DOHH2 (cell line): ENCODE measurements at regions not wholly inside any gene's neighbourhood (a gene's known extent, or its start where the extent isn't known, plus 50 kb on each side); places are given as distances from the start of the nearest gene placed in this dataset.

Experiments
- H3F3A ChIP-seq: fragments of 200-600 bp; sonication (generic), shearing (Covaris generic); 2 replicates; pipeline ENCODE4 v1.6.0; 2016; ENCODE audit warnings: antibody characterized with exemption, mild to moderate bottlenecking; ENCODE audit not compliant: control insufficient read depth, insufficient read depth
- H3K27ac ChIP-seq: fragments of 200-600 bp; sonication (generic); 2 replicates; pipeline ENCODE4 v1.5.1; 2014; ENCODE audit warnings: low read depth, mild to moderate bottlenecking, low read length, moderate library complexity
- H3K27me3 ChIP-seq: fragments of 200-600 bp; sonication (generic); 2 replicates; pipeline ENCODE4 v1.6.1; 2014; ENCODE audit warnings: mild to moderate bottlenecking, low read length, mixed read lengths; ENCODE audit not compliant: control insufficient read depth
- H3K36me3 ChIP-seq: fragments of 200-600 bp; sonication (generic); 2 replicates; pipeline ENCODE4 v1.6.1; 2014; ENCODE audit warnings: mild to moderate bottlenecking, low read length, moderate library complexity, mixed read lengths; ENCODE audit not compliant: control insufficient read depth
- H3K4me1 ChIP-seq: fragments of 200-600 bp; sonication (generic); 2 replicates; pipeline ENCODE4 v1.6.1; 2014; ENCODE audit warnings: mild to moderate bottlenecking, low read length, mixed read lengths; ENCODE audit not compliant: control insufficient read depth
- H3K4me2 ChIP-seq: fragments of 200-600 bp; sonication (generic); 2 replicates; pipeline ENCODE4 v1.6.0; 2014; ENCODE audit warnings: mild to moderate bottlenecking, low read length, moderate library complexity
- H3K4me3 ChIP-seq: fragments of 200-600 bp; sonication (generic); 2 replicates; pipeline ENCODE4 v1.5.1; 2014; ENCODE audit warnings: mild to moderate bottlenecking, low read length, mixed read lengths
- H3K79me2 ChIP-seq: fragments of 200-600 bp; sonication (generic); 2 replicates; pipeline ENCODE4 v1.6.1; 2014; ENCODE audit warnings: mild to moderate bottlenecking, low read length, mixed read lengths; ENCODE audit not compliant: control insufficient read depth
- H3K9me2 ChIP-seq: fragments of 200-600 bp; sonication (generic); replicated peaks from 2 replicates; pipeline ENCODE4 v1.6.1; 2014; ENCODE audit warnings: mild to moderate bottlenecking, low read length, mixed read lengths; ENCODE audit not compliant: control insufficient read depth
- H3K9me3 ChIP-seq: fragments of 200-600 bp; sonication (generic); 2 replicates; pipeline ENCODE4 v1.6.1; 2014; ENCODE audit warnings: antibody characterized with exemption, low read length, mixed read lengths; ENCODE audit not compliant: control insufficient read depth, insufficient read depth
- H4K20me1 ChIP-seq: fragments of 200-600 bp; sonication (generic); 2 replicates; pipeline ENCODE4 v1.6.0; 2014; ENCODE audit warnings: low read depth, mild to moderate bottlenecking, antibody characterized with exemption, low read length, moderate library complexity; ENCODE audit not compliant: control insufficient read depth, insufficient read depth
- CTCF ChIP-seq: fragments of 200-600 bp; sonication (generic); IDR thresholded peaks from one replicate; pipeline ENCODE4 v1.5.1; 2014; ENCODE audit warnings: antibody characterized with exemption, mild to moderate bottlenecking, low read depth, low read length; ENCODE audit not compliant: poor library complexity, severe bottlenecking
- EZH2phosphoT487 ChIP-seq: fragments of 200-600 bp; sonication (generic); IDR thresholded peaks from 2 replicates; pipeline ENCODE4 v1.6.1; 2017; ENCODE audit warnings: borderline replicate concordance, mild to moderate bottlenecking, antibody characterized with exemption, low read length, moderate library complexity, mixed read lengths

GRCh38 chr17:70238228-70238627, 68.9 kb downstream of the KCNJ2 start:
- no peak overlapping the region for H3K4me3 ChIP-seq
- no peaks in the 10 kb centered on the region for H4K20me1 ChIP-seq
- no peaks in the 10 kb centered on the region for H3K36me3 ChIP-seq
- no peaks in the 10 kb centered on the region for H3K4me1 ChIP-seq
- no peaks in the 10 kb centered on the region for H3F3A ChIP-seq
- H3K4me2 ChIP-seq, result no peak overlapping the region
- H3K9me3 ChIP-seq, result no peaks in the 10 kb centered on the region
- H3K27me3 ChIP-seq, result no peaks in the 10 kb centered on the region
- no peaks in the 10 kb centered on the region for H3K79me2 ChIP-seq
- H3K9me2 ChIP-seq, result no peaks in the 10 kb centered on the region
- no peak overlapping the region for H3K27ac ChIP-seq
- TF ChIP-seq EZH2phosphoT487 (no peak), CTCF (no peak)

GRCh38 chr17:70238646-70239045, 69.3 kb downstream of the KCNJ2 start:
- Histone ChIP-seq H3K36me3 (no peaks in the 10 kb centered on the region), H3K9me3 (no peaks in the 10 kb centered on the region), H3K4me3 (no peak overlapping the region), H3F3A (no peaks in the 10 kb centered on the region), H3K4me1 (no peaks in the 10 kb centered on the region), H3K4me2 (no peak overlapping the region), H3K27me3 (no peaks in the 10 kb centered on the region), H4K20me1 (no peaks in the 10 kb centered on the region), H3K27ac (no peak overlapping the region), H3K9me2 (no peaks in the 10 kb centered on the region), H3K79me2 (no peaks in the 10 kb centered on the region)
- TF ChIP-seq CTCF (no peak), EZH2phosphoT487 (no peak)

GRCh38 chr17:70239391-70239826, 70.1 kb downstream of the KCNJ2 start:
- Histone ChIP-seq H3K9me3 (no peaks in the 10 kb centered on the region), H3K79me2 (no peaks in the 10 kb centered on the region)

More at GRCh38 chr17:70239391-70239826, 70.1 kb downstream of the KCNJ2 start:
- no peak overlapping the region for H3K27ac ChIP-seq
- no peaks in the 10 kb centered on the region for H3K4me1 ChIP-seq
- H4K20me1 ChIP-seq, result no peaks in the 10 kb centered on the region
- no peak overlapping the region for H3K4me3 ChIP-seq
- H3K4me2 ChIP-seq, result no peak overlapping the region
- H3K36me3 ChIP-seq, result no peaks in the 10 kb centered on the region
- TF ChIP-seq CTCF, result no peak
- H3K9me2 ChIP-seq, result no peaks in the 10 kb centered on the region
- H3K27me3 ChIP-seq, result no peaks in the 10 kb centered on the region
- no peaks in the 10 kb centered on the region for H3F3A ChIP-seq
